HG03103 (cell line): ENCODE measurements at regions not wholly inside any gene's neighbourhood (a gene's known extent, or its start where the extent isn't known, plus 50 kb on each side); places are given as distances from the start of the nearest gene placed in this dataset.

ENCODE experiments used
- ATAC-seq: cut with Tn5 transposase; IDR thresholded peaks from one replicate; pipeline ENCODE4 v1.9.1; 2021; ENCODE audit warnings: low read depth; ENCODE audit not compliant: unreplicated experiment

DNA sequence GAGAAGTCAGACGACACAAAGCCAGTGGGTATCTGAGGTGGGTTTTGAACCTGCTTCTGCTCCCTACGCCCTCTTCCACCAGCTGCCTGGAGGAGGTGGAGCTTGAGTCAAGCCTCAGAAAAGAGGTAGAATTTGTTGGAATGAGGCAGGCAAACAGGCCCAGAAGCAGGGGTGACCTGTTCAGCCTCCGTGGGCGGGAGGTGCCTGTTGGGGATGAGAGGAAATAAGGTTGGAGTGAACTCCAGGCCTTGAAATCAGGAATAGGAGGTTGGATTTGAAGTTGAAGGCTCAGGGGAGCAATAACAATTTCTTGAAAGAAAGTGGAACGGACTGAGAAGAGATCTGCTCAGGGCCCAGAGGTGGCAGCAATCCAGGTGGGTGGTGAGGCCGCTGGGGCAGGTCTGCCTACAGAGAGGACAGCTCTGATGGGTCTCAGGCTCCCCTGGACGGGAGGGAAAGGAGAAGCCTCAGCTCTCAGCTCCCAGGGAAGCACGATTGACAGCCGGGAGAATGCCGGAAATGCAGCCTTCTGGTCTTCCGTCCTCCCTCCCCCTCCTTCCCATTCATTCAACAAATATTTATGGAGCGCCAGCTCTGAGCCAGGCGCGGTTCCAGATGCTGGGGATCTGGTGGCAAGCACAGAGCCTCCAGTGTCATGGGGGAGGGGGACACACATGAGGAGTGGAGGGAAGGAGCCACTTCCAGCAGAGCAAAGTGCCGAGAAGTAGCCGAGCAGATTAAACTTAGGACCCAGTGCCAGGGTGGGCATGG, 61.9 kb upstream of the CIBAR2 start:
- no peak for ATAC-seq

DNA sequence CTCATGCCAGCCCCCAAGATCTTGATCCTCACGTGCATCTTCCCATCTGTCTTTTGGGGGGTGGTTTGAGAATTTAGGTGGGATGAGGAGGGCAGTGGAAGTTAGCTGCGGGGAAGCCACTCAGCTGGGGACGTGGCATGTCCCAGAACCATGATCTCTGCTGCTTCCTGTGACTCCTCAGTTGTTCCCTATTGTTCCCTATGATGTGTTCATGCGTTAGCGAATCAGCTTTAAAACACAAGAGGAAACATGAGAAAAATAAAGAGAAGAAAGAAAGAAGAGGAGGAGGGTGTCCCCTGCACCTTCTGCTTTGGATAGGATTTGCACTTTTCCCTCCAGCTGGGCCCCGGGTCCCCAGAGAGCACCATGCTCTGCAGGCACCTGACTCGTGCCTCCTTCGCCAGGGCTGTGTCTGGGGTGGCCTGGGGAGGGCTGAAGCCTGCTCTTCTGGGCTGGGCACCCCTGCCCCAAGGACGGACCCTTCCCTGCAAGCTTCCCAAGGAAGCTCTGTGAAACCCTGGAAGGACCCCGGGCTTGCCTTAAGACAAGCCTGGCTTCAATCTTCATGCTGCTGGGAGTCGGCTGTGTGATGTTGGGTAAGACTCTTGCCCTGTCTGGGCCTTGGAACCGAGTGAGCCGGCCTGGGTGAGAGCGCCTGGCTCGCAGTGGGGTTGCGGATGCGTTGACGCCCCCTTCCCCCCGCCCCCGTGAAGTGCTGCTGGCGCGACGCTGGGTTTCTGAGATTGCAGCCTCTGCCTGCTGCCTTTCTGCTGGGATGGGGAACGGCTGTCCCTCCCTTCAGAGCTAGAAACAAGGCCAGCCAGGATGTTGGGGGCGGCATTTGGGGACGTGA, 62.8 kb upstream of the CIBAR2 start:
- no peak for ATAC-seq

DNA sequence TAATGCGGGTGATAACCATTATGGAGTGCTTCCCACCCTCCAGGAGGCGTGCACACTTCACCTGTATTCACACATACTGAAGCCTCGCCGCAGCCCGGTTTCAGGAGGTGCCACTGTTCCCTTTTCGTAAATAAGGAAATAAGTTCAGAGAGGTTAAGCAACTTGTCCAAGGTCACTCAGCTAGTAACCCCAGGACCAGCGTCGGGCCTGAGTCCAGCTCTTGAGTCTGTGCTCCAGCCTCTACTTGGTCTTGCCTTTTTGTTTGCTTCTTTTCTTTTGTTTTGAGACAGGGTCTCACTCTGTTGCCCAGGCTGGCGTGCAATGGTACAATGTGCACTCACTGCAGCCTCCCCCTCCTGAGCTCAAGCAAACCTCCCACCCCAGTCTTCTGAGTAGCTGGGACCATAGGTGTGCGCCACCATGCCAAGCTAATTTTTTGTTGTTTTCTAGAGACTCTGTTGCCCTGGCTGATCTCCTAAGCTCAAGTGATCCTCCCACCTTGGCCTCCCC, 63.5 kb upstream of the CIBAR2 start:
- ATAC-seq = no peak

DNA sequence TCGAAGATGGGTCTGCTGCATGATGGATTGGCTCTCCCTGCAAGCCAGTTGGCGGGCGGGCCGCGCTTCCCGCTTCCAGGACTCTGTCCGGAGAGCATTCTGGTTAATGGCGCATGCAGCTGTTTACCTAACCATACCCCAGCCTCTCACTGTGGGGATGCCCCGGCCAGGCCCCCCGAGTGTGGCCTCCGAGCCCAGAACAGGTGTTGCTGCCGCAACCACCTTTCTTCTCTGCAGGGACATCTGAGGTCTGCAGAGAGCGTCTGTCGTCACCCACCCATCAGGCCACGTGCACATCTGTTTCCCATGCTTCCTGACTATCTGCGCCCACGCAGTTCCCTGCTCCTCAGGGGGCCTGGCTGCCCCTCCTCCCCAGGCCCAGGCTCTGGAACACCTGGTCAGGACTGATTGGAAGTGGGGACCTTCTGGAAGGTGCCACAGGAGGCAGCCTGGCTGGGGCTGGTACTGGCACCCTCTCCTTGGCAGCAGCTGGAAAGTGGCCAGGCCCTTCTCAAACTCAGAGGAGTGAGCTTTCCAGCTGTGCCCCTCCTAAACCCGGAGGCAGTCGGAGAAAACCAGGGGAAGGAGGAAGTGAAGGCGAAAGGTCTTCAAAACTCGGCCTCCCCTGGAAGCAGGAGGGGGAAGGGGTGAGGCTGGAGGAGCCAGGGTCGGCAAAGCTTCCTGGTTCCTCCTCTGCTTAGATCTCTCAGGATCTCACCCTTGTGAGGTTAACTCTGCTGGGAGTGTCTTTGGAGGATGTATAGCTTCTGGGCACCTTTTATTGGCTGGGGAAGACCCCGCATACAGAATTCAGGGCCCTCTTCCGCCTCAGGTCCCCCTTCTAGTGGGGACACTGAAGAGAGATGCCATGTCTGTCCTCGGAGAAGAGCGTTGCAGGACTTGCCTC, 64.5 kb upstream of the CIBAR2 start:
- ATAC-seq = no peak

DNA sequence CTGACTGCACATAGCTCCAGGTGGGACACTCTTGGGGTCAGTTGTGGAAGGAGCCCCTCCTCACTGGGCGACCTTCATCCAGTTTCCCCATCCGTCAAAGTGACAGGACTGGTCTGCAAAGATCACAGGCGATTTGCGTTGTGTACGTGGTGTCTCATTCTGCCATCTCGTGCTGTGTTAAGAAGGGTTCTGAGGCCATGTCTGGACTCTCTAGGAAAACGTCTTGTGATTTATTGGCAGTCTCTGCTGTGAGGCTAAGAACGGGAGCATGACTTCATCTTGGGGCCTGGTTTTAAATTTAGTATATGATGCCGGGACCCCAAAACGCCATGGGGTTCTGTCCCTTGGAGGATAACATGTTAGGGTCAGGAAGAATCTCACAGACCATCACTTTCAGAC, 65.2 kb upstream of the CIBAR2 start:
- ATAC-seq = no peak

DNA sequence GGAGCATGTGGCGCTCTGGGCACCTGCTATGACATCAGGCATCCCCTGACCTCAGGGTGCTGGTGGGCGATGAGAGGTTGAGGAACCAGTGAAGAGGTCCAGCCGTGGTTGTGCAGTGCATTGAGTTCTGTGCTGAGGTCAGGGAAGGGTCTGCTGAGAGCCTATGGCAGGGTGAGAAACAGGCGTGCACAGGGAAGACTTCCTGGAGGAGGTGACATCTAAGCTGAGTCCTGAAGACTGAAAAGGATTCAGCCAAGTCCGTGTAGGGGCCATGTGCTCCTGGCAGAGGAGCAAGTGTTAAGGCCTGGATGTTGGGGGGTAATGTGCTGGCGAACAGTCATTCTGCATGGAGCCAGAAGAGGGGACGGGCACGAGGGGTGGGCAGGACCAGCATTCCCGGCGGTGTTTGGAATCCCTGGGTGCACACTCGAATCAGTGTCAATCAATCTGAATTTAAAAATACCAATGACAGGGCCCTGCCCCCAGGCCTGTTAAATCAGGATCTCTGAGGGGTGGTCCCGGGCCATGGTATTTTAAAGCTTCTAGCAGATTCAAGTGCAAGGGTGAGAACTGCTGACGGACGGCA, 65.8 kb upstream of the CIBAR2 start:
- ATAC-seq = no peak

DNA sequence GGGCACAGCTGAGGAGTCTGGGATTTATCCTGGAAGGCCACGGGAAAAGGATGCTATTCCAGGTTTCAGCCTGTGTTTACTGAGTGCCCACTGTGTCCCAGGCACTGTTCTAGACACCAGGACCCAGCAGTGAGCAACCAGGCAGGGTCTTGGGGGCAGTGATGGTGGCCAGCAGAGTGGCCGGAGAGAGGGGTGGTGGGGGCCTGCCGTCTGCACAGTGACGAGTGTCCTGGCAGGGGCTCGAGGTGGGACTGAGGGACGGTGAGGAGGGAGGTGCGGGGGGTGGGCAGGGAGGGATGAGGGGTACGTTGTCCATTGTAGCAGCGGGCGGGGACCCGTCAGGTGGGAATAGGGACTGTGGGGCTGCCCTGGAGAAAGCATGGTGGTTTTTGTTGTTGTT, 66.3 kb upstream of the CIBAR2 start:
- ATAC-seq = no peak

DNA sequence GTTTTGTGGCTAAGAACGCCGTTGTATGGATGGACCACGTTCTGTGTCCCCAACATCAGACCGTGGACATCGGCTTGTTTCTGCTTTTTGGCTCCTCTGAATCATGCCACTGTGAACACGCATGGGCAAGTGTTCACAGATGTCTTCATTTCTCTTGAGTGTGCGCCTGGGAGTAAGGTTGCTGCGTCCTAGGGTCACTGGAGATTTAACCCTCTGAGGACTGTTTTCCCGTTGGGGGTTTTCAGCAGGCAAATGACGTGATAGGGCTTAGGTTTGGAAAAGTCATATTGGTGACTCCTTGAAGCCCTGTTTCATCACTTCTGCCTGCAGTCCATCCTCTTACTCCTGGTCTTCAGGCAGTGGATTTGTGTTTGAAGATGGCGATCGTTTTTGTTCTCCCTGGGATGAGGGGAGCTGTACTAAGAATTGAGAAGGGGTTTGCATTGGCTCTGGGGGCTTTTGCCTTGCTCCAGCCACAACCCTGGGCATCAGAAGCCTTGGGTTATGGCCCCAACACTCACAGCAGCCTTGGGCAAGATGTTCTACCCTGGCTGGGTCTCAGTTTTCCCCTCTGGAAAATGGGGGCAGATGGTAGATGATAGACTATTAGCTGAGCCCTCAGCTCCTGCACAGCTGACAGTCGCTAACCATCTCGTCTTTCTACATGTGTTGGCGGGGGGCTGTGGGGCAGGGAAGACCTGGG, 67.2 kb upstream of the CIBAR2 start:
- no peak for ATAC-seq

DNA sequence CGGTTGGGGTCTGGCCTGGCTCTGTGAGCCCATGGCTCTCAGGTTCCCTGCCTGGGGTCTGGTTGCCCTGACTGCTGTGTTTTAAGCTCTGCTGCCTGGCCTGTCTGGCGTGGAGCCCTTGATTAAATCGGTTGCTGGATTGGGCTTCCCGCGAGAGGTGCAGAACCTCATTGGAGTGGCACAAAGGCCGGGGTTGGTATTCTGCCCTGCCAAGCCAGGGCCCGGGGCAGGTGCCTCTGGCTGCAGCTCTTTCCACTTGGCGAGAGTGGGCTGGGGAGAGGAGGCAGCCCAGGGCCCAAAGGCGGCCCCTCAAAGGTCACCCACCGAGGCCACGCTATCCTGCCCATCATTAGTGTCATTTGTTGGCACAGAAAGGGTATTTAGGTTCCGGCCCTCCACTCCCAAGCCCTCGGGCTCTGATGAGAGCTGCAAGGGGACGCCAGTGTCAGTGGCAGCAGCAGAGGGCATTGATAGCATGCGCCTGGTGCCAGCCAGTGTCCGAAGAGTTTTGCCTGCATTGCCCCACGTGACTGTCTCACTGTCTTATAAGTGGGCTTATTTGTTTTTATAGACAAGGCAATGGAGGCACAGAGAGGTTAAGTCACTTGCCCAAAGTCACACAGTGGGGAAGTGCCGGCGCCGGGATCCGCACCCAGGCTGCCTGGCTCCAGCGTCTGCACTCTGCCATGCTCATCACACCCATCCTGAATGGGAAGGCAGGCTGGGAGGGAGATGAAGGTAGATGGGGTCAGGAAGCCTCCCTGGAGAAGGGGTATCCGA, 68.0 kb upstream of the CIBAR2 start:
- ATAC-seq = no peak

DNA sequence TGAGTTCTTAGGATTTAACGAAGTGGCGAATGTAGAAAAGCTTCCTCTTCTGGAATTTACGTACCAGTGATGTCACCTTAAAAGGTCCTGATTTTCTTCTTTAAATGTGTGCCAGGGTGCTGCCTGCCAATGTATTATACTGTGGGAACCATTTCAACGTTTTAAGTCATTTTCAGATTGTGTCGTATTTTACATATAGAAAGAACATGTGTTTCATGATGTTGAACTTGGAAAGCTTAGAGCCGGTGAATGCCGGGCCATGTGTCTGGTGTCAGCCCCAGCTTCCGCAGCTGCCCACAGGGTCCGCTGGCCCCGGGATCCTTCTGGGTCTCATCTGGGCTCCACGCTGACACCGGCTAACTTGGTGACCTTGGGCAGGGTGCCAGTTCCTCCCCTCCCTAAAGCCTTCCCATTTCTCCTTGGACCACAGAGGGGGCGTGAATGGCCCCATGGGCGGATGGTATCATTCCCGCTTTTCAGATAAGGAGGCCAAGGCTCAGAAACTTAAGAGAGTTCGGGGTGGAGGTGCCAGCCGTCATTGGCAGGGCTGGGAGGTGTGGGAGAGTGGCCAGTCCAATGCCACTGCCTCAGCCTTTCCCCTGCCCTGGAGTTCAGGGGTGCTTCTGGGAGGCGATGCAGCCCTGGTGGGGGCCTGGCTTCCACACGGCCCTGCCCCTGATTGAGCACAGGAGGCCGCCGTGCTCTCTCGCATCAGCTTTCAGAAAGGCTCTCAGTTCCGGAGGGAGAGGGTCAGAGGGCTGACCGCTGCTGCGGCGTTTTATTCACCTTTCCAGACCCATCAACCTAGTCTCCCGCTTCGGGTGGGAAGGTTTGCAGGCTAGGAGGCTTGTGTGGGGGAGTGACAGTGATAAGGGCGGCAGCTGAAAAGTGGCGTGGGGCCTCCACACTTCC, 68.8 kb upstream of the CIBAR2 start:
- ATAC-seq = no peak

DNA sequence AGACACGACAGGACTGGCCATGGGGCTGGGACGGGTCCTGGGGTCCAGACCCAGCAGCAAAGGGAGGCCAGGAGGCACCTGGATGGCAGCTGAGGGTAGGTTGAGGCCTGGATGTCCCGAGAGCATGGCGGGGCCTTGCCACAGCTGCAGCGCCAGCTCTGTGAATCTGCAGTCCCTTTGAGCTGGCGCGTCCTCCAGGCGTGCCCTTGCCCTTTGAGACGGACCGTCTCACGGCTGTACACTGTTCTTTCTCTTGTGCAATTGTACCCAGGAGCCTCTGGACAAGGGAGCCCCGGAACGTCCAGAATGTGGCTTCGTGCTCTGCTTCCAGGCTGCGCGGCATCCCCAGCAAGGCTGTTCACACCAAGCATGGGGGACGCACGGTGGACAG, 69.5 kb upstream of the CIBAR2 start:
- ATAC-seq = no peak

DNA sequence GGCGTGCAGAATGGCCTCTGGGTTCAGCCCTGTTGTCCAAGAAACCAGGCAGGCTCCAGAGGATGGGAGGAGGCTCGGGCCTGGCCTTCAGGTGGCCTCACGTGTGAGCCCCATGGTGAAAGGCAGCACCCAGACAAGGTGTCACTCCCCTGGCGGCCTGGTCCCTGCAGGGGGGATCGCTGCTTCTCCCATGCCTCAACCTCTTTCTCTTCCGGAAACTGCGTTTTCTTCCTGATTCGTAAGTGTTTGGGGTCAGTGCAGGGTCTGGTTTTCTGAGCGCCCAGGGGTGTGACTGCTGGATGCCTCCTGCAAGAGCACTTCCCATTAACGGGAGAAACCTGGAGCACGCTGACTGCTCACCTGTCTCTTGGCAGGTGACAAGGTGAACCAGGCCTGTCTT, 70.0 kb upstream of the CIBAR2 start:
- no peak for ATAC-seq

DNA sequence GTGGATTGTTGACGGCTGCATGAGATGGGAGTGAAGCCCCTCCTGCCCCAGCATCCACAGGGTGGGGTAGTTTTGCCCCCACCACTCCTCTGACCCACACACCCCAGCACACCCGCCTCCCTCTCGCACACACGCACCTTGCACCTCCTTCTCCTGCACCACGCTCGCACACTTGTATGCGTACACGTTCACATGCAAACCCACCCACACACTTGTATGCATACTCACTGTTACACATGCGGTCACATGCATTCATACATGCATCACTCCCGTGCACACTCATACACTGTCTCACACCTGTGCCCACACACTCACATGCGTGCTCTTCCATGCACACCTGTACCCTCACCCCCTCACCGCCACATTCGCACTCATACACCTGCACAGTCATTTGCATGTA, 70.5 kb upstream of the CIBAR2 start:
- ATAC-seq = no peak

DNA sequence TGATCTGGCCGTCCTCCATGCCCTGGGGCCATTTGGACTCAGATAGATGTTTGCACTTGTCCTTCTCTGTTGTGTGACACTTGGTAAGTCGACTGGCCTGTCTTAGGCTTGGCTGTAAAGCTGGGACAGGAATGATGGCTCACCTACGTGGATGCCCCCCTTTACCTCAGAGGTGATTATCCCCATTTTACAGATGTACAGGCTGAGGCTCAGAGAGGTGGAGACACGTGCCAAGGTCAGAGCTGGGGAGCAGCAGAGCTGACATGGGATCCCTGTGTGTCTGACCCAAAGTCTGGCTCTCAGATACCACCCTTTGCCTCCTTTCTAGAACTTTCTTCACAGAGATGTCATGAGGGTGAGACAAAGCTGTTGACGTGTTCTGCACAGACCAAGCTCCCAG, 71.3 kb upstream of the CIBAR2 start:
- no peak for ATAC-seq

DNA sequence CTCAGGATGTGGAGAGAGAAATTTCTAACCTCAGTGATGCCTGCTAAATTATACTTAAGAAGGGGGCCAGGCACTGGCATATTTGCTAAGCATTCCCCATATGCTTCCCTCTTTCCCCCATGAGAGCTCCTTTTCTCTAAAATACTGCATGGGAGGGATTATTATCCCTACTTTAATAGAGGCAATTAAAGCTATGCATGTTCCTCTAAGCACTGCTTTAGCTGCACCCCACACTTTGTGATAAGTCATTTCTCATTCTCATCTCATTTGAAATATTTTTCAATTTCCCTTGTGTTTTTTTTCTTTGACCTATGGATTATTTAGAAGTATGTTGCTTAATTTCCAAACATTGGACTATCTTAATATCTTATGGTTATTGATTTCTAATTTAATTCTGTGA, 72.1 kb upstream of the CIBAR2 start:
- ATAC-seq = no peak

DNA sequence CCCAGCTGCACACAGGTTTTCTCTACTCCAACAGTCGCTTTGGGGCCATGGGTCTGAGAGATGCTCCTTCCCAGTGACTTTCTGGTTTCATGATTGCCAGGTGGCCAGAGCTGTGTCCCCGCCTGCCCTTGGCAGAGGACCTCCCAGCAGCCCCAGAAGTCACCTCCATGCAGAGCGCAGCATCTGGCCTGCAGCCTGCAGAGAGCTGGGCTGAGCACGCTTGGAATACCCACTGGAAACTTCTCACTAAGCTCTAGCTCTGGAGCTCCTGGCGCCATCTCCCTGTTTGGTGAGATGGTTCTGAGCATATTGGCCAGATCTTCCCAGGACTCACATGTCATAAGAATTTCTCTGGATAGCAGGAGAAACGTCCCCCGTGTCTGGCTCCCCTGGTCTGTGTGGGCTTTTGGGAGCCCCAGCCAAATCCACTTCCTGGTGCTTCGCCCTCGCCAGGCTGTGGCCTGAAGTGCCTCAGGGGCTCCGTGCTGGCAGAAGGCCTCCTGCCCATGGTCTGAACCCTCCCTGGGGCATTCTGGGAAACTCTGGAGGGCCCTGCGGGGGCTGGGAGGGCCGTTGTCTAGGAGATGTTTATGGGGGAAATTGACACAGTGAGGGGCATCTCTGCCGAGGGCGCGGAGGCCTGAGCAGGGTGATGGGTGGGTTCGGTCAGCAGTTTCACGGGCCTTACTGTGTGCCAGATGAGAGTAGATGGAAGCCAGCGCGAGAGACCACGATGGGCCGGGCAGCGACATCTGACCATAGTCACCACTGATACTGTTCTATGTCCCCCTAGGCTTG, 73.2 kb upstream of the CIBAR2 start:
- ATAC-seq = no peak

DNA sequence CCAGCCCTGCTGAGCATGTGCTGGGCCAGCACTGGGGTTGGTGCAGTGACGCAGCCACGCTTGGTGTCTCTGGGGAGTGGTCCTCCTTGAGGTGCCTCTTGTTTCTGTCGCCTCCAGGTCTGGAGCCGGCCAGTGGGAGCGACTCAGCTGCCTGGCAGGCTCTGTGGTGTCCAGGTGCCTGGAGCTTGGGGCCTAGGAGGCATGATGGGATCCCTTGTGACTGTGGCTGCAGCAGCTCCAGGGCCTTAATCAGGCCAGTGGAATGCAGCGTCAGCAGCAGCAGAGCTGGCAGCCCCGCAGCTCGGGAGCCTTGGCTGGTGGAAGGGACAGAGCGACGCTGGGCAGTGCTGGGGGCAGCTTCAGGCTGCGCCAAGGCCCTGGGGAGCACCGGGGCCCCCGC, 74.7 kb upstream of the CIBAR2 start:
- no peak for ATAC-seq
